Activated naive CD4-positive, alpha-beta T cell (primary cell): ENCODE measurements at regions not wholly inside any gene's neighbourhood (a gene's known extent, or its start where the extent isn't known, plus 50 kb on each side); places are given as distances from the start of the nearest gene placed in this dataset.
"Not testable (repeated sequence)": the region's sequence is repeated elsewhere in the genome, so short reads cannot be mapped to it uniquely, and the experiment has no call there.

Experiments used
- DNase-seq, 4 experiments: peaks; one replicate each; lab custom pipeline; 2025; lab: John Stamatoyannopoulos, UW

DNA sequence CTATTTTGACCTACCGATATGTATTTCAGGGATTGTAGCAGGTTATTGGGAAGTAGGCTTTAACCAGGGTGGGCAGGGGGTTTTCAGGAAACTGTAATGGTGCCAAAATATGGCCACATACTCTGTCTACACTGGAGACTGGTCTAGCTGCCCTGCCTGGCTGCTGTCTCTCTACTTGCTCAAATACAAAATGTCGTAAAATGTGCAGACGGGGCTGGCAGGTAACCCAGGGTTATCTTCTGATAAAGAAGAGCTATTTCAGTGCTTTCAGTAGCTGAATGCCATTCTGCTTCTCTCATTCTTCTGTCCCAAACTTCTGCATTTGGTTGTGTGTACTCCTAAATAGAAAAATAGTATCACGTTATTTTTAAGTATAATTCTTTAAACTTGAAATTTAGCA is 616.2 kb downstream of the EPM2A start:
- DNase-seq, result no peak

DNA sequence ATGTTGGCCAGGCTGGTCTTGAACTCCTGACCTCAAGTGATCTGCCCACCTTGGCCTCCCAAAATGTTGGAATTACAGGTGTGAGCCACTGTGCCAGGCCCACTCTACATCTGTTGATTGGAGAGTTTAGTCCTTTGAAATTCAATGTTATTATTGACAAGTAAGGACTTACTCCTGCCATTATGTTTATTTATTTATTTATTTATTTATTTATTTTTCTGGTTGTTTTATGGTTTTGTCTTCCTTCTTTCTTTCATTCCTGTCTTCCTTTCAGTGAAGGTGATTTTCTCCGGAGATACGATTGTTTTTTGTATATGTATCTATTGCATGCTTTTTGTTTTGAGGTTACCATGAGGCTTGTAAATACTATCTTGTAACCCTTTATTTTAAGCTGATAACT is 602.6 kb downstream of the EPM2A start:
- no peak for DNase-seq

DNA sequence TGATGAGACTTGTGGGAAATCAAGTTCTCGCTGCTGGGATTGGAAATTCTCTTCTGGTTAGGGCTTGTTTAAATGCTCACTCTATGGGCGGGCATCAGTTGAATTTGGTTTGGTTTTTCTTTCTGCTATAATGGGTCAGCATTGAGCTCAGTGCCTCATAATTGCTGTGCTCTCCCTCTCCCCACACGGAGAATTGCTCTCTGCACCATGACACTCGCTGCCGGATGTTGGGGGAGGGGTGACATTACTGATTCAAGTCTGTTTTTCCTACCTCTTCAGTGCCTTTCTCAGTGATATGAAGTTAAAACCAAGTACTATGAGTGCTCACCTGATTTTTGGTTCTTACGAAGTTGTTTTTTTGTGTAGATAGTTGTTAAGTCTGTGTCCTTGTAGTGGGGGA is 599.6 kb downstream of the EPM2A start:
- no peak for DNase-seq

DNA sequence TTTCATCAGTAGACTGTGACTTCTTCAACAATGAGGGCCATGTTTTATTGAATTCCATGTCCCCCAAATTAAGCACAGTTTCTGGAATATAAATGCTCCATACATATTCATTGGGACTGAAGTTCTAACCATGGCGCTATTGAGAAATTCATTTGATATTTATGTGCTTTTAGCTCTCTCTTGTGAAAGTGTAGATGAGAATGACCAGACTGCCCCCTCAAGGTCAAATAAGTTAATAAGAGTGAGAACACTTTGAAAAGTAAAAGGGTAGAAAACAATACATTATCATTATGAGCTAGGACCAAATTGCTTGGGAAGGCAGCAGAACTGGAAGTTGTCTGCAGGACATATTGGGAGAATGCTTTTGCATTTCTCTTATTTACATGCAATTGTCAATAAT is 597.9 kb downstream of the EPM2A start:
- no peak for DNase-seq

DNA sequence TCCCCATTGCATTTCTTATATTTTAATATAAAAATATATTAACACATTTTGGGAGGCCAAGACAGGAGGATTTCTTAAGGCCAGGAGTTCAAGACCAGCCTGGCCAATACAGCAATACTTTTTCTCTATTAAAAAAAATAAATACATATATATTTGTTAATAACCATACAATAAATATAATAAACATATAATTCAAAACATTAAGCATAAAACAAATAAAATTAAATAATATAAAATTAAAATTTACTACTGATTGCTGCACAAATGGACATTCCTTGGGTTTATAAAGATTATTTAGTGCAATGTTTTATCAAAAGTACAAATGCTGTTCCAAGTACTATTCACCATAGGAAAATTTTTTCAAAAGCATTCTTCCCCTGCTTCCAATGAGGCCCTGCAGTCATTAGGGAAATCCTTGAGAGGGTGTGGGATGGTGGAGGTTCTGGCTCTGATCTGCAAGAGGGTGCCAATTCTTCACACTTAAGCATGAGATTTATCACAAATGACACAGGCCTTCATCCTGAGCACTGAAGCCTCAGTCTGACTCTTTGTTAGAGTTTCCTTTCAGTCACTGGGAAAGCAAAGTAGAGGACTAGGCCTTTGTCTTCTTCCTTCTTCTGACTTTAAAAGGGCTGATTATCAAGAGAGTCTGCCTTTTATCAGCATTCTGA is 596.7 kb downstream of the EPM2A start:
- DNase-seq, result no peak

DNA sequence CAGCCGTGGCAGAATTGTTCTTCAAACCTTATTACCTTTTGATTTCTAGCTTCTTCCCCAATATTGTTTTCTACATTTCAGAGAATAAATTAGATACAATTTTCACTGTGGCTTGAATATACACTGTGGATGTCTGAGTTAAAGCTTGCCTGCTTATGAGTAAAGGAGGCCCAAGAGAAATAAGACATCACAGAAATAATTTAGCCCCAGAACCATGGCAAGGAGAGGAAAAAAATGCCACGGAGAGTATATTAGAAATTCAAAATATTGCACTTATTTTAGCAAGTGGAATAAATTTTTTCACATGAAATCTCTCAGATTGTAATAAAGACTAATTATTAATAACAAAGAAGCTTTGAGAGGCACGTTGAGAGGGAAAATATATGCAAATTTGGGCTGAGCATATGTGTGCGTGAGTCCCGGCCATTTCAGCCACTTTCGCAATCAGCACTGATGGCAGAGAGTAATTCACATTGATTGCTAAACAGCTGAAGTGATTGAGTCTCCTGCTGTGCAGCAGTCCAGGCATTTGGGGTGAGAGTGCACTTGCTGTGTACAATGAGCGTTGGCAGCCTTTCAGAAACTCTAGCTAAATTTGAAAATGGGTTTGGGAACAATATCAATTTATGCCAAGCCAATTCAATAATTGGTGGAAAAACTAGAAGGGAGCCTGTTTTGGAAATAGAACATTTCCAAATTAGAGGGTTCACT is 596.0 kb downstream of the EPM2A start:
- no peak for DNase-seq

DNA sequence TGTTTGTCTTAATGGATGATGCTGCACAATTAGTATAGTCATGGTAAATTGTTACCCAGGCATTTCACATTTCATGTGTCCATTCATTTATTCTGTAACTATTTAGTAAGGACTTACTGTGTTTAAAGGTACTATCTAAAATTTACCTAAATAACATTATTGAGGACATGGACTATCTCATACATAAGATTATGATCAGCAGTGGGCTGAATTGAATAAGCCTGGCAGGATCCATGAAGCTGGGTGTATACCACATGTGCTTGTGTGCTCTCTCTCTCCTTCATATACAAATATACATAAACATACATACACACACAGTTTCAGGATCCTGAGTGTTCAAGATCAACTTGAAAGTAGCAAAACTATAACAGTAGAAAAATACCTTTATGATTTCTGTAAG is 595.4 kb downstream of the EPM2A start:
- DNase-seq, result no peak

DNA sequence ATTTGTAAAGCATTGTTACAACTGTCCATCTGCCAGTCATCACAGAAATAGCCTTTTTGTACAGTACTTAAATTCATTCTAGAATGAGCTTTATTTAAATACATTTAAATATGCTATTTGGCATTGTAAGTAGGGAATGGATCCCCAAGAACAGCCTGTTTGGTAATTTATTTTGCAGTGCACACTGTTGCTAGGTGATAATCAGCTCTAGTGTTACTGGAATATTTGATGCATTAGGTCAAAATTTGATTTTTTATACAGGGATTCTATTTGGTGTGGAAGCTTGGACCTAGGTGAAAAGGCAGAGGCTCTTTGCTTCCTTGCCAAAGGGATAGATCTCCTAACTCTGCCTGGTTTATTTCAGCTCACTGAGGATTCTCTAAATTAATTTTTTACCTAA is 593.7 kb downstream of the EPM2A start:
- DNase-seq, result no peak

DNA sequence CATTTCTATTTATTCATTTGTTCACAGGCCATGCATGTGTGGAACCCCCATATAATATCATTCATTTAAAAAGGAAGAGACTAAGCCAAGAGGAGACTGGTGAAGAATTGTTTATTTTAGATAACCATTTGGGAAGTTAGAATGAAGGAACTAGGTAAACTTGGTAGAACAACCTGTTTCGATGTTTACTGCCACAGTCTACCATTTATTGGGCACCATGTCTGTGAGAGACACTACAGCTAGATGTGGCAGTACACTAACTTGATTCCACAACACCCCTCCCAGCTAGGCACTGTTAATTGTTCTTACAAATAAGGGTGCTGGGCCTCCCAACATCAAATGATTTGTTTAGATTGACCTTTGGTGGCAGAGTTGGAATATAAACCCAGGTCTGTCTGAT is 592.4 kb downstream of the EPM2A start:
- no peak for DNase-seq

- no peak for DNase-seq
Measured at GRCh38 chr6:145143379-145143778, 591.9 kb downstream of the EPM2A start.

- DNase-seq, result no peak
Measured at GRCh38 chr6:145147559-145147958, 587.8 kb downstream of the EPM2A start.

DNA sequence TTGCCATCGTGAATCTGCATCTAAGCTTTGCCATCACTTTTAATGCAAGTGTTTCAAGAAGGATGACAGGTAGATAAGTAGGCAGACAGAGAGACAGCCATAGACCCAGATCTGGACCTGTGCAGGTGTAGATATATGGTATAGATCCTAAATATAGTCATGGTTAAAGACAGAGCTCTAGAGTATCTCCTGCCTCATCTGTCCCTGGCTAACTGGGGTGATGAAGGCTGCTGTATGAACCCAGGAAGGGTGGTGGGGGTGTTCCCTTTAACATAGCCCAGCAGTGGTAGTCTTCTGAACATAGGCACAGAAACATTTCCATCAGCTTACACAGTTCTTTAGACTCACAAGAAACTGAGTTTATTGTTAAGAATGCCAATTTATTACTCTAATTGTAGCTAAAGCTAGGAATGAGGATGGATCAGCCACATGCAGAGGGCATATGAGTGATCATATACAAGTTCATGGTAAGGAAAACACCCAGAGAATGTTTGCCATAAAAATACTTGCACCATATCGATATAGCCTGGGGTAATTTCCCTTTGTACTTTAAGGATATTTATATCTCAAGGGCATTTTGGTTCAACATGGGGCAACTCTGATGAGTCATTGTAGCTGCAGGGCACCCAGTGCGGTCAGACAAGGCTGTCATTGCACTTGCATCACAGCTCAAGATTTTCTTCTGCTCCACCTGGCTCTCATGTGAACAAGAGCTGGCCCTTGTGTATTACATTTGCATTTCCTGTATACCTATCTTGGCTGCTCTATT is 587.2 kb downstream of the EPM2A start:
- no peak for DNase-seq

- DNase-seq, result no peak
Measured at GRCh38 chr6:145148776-145149175, 586.5 kb downstream of the EPM2A start.

DNA sequence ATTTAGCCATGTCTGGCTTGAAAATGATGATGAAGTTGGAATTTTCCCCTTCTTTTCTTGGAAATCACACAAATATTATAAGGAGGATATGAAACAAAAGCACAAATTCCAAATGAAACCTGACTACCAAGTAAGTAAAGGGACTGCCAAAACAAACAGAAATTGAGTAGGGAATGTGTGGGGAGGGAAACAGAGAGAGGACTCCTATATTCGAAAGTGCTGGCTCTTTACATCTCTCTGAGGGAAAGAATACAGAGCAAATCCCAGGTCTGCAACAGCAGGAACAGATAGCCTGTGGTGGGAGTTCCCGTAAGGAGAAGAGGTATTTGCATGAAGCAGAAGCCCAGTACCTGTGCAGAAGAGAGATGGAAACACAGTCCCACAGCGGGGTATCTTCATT is 583.7 kb downstream of the EPM2A start:
- DNase-seq, result no peak

DNA sequence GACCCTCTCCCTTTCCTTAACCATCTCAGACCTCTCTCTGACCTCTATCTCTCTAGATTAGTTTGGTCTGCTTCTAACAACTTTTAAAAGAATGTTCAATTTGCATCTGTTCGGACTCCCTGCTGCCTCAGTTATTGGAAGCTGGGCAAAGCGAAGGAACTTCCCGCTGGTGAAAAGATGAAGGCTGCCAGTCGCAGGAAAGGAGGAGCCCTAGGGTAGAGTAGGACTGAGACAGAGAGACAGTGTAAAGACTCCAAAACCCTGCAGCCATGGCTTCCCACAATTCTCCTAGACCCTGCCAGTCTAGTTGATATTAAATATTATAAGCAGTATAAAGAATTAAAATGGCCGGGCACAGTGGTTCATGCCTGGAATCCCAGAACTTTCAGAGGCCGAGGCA is 581.8 kb downstream of the EPM2A start:
- DNase-seq, result no peak

GRCh38 chr6:145155411-145155810 is 579.9 kb downstream of the EPM2A start:
- DNase-seq, result no peak

GRCh38 chr6:145155873-145156782 is 579.2 kb downstream of the EPM2A start:
- no peak for DNase-seq

- not testable (repeated sequence) for DNase-seq
Measured at GRCh38 chr6:145158636-145159035, 576.7 kb downstream of the EPM2A start.

DNA sequence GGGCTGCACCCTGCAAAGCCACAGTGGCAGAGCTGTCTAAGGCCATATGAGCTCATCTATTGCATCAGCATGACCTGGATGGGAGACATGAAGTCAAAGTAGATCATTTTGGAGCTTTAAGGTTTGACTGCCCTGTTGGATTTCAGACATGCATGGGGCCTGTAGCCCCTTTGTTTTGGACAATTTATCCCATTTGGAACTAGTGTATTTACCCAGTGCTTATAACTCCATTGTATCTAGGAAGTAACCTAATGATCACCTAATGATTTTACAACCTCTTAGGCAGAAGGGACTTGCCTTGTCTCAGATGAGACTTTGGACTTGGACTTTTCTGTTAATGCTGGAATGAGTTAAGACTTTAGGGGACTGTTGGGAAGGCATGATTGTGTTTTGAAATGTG is 575.4 kb downstream of the EPM2A start:
- no peak for DNase-seq

GRCh38 chr6:145161501-145161900 is 573.8 kb downstream of the EPM2A start:
- no peak for DNase-seq

- no peak for DNase-seq
Measured at GRCh38 chr6:145169726-145170224, 565.5 kb downstream of the EPM2A start.

DNA sequence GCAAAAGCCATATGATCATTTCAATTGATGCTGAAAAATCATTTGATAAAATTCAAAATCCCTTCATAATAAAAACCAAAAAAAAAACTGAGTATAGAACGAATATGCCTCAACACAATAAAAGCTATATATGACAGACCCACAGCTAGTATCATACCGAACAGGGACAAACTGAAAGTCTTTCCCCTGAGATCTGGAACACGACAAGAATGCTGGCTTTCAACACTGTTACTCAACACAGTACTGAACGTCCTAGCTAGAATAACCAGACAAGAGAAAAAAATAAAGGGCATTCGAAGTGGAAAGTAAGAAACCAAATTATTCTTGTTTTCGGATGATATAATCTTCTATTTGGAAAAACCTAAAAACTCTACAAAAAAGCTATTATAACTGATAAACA is 559.9 kb downstream of the EPM2A start:
- DNase-seq, result no peak
